GM12872 (cell line): ENCODE measurements at regions not wholly inside any gene's neighbourhood (a gene's known extent, or its start where the extent isn't known, plus 50 kb on each side); places are given as distances from the start of the nearest gene placed in this dataset.

ENCODE experiments used
- TF ChIP-seq, protein P1 (sequence below): IDR thresholded peaks from 3 replicates; pipeline ENCODE4 v1.5.1; 2011; ENCODE audit warnings: low read depth, mild to moderate bottlenecking, low read length, moderate library complexity; ENCODE audit not compliant: insufficient read depth

DNA sequence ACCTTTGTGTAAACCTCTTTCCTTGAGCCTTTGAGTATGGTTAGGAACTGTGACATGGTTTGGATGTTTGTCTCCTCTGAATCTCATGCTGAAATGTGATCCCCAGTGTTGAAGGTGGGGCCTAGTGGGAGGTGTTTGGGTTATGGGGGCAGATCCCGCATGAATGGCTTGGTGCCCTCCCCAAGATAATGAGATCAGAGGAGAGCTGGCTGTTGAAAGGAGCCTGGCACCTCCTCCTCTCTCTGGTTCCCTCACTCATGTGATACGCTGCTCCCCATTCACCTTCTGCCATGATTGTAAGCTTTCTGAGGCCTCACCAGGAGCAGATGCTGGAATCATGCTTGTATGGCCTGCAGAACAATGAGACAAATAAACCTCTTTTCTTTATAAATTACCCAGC is 1110.2 kb downstream of the CDH11 start:
- TF ChIP-seq, protein P1, sequence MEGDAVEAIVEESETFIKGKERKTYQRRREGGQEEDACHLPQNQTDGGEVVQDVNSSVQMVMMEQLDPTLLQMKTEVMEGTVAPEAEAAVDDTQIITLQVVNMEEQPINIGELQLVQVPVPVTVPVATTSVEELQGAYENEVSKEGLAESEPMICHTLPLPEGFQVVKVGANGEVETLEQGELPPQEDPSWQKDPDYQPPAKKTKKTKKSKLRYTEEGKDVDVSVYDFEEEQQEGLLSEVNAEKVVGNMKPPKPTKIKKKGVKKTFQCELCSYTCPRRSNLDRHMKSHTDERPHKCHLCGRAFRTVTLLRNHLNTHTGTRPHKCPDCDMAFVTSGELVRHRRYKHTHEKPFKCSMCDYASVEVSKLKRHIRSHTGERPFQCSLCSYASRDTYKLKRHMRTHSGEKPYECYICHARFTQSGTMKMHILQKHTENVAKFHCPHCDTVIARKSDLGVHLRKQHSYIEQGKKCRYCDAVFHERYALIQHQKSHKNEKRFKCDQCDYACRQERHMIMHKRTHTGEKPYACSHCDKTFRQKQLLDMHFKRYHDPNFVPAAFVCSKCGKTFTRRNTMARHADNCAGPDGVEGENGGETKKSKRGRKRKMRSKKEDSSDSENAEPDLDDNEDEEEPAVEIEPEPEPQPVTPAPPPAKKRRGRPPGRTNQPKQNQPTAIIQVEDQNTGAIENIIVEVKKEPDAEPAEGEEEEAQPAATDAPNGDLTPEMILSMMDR: no peak

DNA sequence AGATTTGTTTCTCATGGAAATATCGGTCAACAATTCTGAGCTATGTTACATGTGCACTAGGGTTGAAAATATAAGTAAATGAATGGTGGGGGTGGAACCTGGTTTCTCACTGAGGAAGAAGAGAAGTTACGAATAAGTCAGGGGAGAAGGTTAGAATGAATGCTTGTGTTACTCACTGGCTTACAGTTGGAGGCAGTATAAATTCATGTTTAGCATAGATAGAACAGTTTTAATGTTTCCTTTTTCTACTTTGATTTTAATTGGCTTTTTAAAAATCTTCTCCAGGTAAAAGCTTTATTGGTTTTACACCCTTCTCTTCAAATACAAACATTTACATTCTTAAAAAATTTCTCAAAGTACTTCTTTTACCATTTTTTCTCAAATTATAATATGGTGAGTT is 1113.7 kb downstream of the CDH11 start:
- TF ChIP-seq, protein P1: no peak

DNA sequence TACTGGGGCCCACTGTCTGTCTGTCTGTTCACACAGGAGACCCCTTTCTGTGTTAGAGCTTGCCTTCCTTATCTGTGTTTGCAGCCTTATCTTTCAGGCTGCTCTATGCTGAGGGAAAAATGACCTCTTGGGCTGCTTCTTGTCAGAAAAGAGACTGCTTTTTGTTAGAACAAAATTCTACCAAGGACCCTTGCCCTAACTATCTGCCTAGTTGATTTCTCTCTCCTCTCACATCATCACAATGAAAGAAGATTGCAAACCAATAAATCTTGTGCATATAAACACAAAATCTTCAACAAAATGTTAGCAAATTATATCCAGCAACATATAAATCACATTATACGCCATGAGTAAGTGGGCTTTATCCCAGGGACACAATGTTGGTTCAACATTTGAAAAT is 1117.7 kb downstream of the CDH11 start:
- TF ChIP-seq, protein P1: no peak

DNA sequence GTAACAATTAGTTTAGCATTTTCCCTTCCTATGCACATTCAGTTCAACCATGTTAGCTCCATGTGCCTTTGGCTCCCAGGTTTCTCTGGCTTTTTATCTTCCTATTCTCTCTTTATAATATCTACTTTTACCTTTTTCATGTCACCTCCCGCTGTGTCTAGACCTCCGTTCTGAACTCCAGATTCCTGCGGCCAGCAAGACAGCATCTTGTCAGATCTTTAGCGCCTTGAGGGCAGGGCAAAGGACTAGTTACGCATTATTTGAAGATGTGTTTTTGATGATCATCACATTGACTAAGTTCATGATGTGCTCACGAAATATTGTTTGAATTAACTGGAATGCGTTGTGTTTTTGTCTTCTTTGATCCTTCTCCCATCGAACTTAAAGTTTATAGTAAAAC is 1126.8 kb downstream of the CDH11 start:
- TF ChIP-seq, protein P1: no peak

DNA sequence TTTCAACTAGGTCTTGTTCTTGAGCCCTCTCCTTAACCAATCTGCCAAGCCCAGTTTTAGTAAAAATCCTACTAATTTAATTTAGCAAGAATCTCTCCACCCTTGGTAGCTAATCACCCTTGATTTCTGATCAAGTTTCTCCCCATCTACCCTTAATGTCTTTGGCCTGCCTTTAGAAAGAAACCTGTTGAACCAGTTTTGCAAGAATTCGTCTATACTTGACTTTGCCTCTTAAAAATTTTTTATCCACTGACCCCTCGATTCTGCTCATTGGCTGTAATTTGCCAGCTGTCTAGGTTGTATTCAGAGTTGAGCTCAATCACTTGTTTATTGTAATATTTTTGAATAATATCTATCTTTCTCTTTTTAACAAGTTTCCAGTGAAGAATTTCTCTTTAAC is 1138.5 kb downstream of the CDH11 start:
- TF ChIP-seq, protein P1: no peak

DNA sequence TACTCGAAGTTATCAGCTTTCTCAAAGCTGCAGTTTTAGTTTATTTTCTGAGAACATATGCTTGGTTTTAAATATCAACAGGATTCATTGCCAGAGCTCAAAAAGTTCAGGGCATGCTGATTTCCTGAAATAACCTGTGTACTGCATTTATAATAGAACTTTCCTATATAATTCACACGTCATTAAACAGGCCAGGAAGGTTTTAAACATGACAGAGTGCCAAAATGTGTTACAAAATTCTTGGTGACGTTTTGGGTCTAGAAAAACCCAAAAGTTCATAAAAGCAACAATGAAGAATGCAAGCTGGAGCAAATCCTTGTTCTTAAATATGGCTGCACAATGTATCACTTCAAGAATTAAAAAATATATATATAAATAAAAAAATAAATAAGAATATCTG is 1139.1 kb downstream of the CDH11 start:
- TF ChIP-seq, protein P1: no peak

DNA sequence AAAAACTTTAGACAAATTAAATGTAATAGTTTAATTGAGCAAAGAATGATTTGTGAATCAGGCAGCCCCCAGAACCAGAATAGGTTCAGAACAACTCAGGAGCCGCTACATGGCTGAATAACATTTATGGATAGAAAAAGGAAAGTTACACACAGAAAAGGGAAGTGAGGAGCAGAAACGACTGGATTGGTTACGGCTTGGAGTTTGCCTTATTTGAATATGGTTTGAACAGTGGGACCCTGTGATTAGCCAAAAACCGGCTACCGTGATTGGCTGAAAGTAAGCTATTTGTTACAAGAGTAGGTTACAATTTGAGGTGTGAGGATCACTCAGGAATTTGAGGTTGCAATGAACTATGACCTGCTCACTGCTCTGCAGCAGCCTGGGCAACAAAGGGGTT is 1139.8 kb downstream of the CDH11 start:
- TF ChIP-seq, protein P1: no peak

DNA sequence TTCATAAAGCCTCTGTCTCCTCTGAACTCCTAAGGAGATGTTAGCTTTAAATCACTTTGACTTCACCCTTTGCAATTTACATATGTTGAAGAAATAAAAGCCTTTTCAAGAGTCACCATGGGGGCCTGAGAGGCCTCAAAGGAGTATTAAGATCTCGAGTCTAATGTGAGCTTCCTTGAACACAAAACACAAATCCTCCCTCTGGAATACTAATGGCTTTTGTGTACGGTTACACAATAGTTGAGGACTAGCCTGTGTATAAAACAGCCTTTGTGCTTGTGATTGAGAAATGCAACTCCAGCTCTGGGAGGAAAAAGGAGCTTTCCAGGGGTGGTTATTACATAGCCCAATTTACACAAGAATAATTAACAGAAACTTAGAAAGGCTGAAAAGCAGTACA is 1140.2 kb downstream of the CDH11 start:
- TF ChIP-seq, protein P1: no peak
